ENCODE measurements at regions not wholly inside any gene's neighbourhood (a gene's known extent, or its start where the extent isn't known, plus 50 kb on each side); places are given as distances from the start of the nearest gene placed in this dataset.

DNA sequence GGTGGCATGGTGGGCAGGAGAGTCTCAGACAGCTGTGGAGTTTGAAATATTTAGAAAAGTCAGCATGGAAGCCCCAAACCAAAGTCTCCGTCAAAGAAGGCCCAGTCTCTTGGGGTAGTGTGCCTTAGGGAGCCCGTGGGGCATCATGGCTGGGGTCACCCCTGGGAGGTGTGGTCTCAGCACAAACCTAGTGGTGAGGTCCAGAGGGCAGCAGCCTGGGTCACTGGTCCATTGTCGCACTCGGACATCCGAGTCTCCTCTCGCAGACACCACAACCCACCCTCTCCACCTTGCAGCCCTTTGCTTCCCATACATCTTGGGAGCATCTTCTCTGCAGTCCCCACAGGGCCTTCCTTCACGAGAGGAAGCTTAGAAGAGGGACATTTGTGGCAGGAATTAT is 588.0 kb upstream of the TMEM132C start:
- no peak overlapping the region for H4K5ac ChIP-seq (ENCODE audit: insufficient read length, low read depth, low read length)
- Mint-ChIP-seq H3K9me3 (peaks cover 9 to 11% of the 10 kb centered on the region in 2 experiments), H3K36me3 (ENCODE audit: insufficient read depth in 1 of 3, low read depth in 3 of 3) (peaks cover 3 to 11% (median 8%) of the 10 kb centered on the region in 3 experiments; a peak in 5 of 7 replicates), H3K27ac (peak overlapping the region in 2 of 3 experiments; percentile 6 to 27; a peak in 2 of 7 replicates), H3K27me3 (ENCODE audit: low read depth) (peaks cover 11% of the 10 kb centered on the region), H3K4me3 (no peak overlapping the region), H3K4me1 (peaks cover 14 to 21% of the 10 kb centered on the region in 2 experiments)
- H3K4me1 ChIP-seq (ENCODE audit: insufficient read depth, low read length), result no peaks in the 10 kb centered on the region
- H3K9me3 ChIP-seq (ENCODE audit: control insufficient read depth, low read depth, low read length), result no peaks in the 10 kb centered on the region
- H3K23ac ChIP-seq (ENCODE audit: insufficient read length, low read depth, low read length), result no peak overlapping the region
- no peak overlapping the region for H2BK12ac ChIP-seq (ENCODE audit: insufficient read length, low read depth, low read length)
- H4K91ac ChIP-seq (ENCODE audit: insufficient read length, low read depth, low read length), result no peak overlapping the region
- H3K18ac ChIP-seq (ENCODE audit: insufficient read length, low read depth, low read length), result no peak overlapping the region
- no peaks in the 10 kb centered on the region for H3K23me2 ChIP-seq (ENCODE audit: insufficient read length, low read depth, low read length, poor library complexity, severe bottlenecking)
- H3K14ac ChIP-seq (ENCODE audit: insufficient read depth, low read length), result no peak overlapping the region
- WGBS (ENCODE audit: extremely low coverage, insufficient read length, low lambda C conversion rate), result no CpG with 5 or more reads among the region's 7 CpGs
- no peak overlapping the region for H3K9ac ChIP-seq (ENCODE audit: extremely low read depth, insufficient read length, low read length)
- H3K27me3 ChIP-seq (ENCODE audit: insufficient read depth, low read length), result no peaks in the 10 kb centered on the region
- H4K8ac ChIP-seq (replicated peaks; ENCODE audit: insufficient read length, low read depth, low read length), result no peak overlapping the region
- H2AK5ac ChIP-seq (ENCODE audit: insufficient read length, low read length), result no peak overlapping the region
- TF ChIP-seq CTCF (conservative IDR thresholded peaks at IDR 0.05), result no peak
- H3T11ph ChIP-seq (ENCODE audit: low read length), result no peak overlapping the region
- H3K79me2 ChIP-seq (ENCODE audit: insufficient read depth, low read length), result no peaks in the 10 kb centered on the region
- no peak overlapping the region for H2BK120ac ChIP-seq (ENCODE audit: low read depth, low read length, poor library complexity, severe bottlenecking)
- H2AFZ ChIP-seq (ENCODE audit: low read length), result no peak overlapping the region
- no peak overlapping the region for H2BK15ac ChIP-seq (ENCODE audit: low read depth, low read length)
- H2BK5ac ChIP-seq (ENCODE audit: insufficient read length, low read length), result no peak overlapping the region
- H3K4ac ChIP-seq (ENCODE audit: low read depth, low read length), result no peak overlapping the region
- H3K4me2 ChIP-seq (ENCODE audit: insufficient read depth, insufficient read length, low read length), result no peak overlapping the region
- no peaks in the 10 kb centered on the region for H3K79me1 ChIP-seq (ENCODE audit: insufficient read depth, low read depth, low read length, poor library complexity, severe bottlenecking)
- no peak overlapping the region for H3K27ac ChIP-seq (ENCODE audit: insufficient read length, low read depth, low read length)
- no peak overlapping the region for H2BK20ac ChIP-seq (ENCODE audit: low read depth, low read length, poor library complexity, severe bottlenecking)
- no peak for DNase-seq
- H4K20me1 ChIP-seq (ENCODE audit: control insufficient read depth, insufficient read depth, insufficient read length), result no peaks in the 10 kb centered on the region
- no peak overlapping the region for H3K56ac ChIP-seq (ENCODE audit: insufficient read length, low read depth, low read length)

Measured in H9 (cell line).